HL-60 (cell line): ENCODE measurements at regions not wholly inside any gene's neighbourhood (a gene's known extent, or its start where the extent isn't known, plus 50 kb on each side); places are given as distances from the start of the nearest gene placed in this dataset.
A peak's percentile ranks its signal among the peaks of the same experiment; 100 is the strongest.

Source experiments
- DNase-seq, 2 experiments: peaks; one replicate each; pipeline ENCODE4 v3.0.0-alpha.2; 2010 to 2020; ENCODE audit warnings: low read depth in 1 of 2, low spot score in 1 of 2
- H3K27ac ChIP-seq: fragments of 250-450 bp; sonication (Bioruptor Pico); replicated peaks from 2 replicates; pipeline ENCODE4 v1.5.1; 2020; ENCODE audit warnings: mild to moderate bottlenecking, moderate library complexity
- H3K27me3 ChIP-seq: fragments of 250-450 bp; sonication (Bioruptor Pico); 2 replicates; pipeline ENCODE4 v1.5.1; 2021; ENCODE audit warnings: mild to moderate bottlenecking, moderate library complexity; ENCODE audit not compliant: insufficient read depth, poor library complexity, severe bottlenecking
- H3K4me3 ChIP-seq: replicated peaks from 2 replicates; pipeline ENCODE4 v1.5.1; 2011; ENCODE audit warnings: mild to moderate bottlenecking, control low read depth, low read length; ENCODE audit not compliant: insufficient read depth
- GABPA ChIP-seq: IDR thresholded peaks from 2 replicates; pipeline ENCODE4 v1.6.1; 2012; ENCODE audit warnings: low read depth
- POLR2AphosphoS5 ChIP-seq: IDR thresholded peaks from 2 replicates; pipeline ENCODE4 v1.6.1; 2012; ENCODE audit warnings: low read depth
- SPI1 ChIP-seq: IDR thresholded peaks from 2 replicates; pipeline ENCODE4 v1.6.1; 2012; ENCODE audit warnings: low read depth, mild to moderate bottlenecking, borderline replicate concordance
- TF ChIP-seq, protein P1 (sequence below): IDR thresholded peaks from one replicate; pipeline ENCODE4 v1.5.1; 2011; ENCODE audit warnings: low read length, control low read depth, inconsistent platforms; ENCODE audit not compliant: insufficient read depth
- TF ChIP-seq, protein P2 (sequence below): IDR thresholded peaks from 2 replicates; pipeline ENCODE4 v1.6.1; 2012; ENCODE audit warnings: low read depth; ENCODE audit not compliant: insufficient replicate concordance

DNA sequence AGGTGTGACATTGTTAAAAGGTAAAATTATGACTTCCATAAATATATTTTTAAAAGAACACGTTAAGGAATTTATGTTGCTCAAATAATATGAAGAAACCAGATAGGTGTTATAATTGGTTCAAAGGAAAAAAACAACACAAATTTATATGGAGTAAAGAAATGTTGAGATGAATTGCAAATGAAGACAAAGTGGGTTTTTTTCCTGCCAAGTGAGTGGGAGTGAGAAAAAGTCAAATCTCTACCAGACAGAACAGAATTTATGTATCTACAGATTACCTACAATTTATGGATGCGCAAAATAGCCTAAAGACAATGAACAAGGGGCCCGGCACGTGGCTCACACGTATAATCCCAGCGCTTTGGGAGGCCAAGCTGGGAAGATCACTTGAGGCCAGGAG is 159.7 kb upstream of the SLC1A4 start:
- Histone ChIP-seq H3K4me3 (no peak overlapping the region), H3K27ac (no peak overlapping the region), H3K27me3 (no peaks in the 10 kb centered on the region)
- TF ChIP-seq POLR2AphosphoS5: no peak
- TF ChIP-seq, protein P1, sequence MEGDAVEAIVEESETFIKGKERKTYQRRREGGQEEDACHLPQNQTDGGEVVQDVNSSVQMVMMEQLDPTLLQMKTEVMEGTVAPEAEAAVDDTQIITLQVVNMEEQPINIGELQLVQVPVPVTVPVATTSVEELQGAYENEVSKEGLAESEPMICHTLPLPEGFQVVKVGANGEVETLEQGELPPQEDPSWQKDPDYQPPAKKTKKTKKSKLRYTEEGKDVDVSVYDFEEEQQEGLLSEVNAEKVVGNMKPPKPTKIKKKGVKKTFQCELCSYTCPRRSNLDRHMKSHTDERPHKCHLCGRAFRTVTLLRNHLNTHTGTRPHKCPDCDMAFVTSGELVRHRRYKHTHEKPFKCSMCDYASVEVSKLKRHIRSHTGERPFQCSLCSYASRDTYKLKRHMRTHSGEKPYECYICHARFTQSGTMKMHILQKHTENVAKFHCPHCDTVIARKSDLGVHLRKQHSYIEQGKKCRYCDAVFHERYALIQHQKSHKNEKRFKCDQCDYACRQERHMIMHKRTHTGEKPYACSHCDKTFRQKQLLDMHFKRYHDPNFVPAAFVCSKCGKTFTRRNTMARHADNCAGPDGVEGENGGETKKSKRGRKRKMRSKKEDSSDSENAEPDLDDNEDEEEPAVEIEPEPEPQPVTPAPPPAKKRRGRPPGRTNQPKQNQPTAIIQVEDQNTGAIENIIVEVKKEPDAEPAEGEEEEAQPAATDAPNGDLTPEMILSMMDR: no peak
- TF ChIP-seq, protein P2, sequence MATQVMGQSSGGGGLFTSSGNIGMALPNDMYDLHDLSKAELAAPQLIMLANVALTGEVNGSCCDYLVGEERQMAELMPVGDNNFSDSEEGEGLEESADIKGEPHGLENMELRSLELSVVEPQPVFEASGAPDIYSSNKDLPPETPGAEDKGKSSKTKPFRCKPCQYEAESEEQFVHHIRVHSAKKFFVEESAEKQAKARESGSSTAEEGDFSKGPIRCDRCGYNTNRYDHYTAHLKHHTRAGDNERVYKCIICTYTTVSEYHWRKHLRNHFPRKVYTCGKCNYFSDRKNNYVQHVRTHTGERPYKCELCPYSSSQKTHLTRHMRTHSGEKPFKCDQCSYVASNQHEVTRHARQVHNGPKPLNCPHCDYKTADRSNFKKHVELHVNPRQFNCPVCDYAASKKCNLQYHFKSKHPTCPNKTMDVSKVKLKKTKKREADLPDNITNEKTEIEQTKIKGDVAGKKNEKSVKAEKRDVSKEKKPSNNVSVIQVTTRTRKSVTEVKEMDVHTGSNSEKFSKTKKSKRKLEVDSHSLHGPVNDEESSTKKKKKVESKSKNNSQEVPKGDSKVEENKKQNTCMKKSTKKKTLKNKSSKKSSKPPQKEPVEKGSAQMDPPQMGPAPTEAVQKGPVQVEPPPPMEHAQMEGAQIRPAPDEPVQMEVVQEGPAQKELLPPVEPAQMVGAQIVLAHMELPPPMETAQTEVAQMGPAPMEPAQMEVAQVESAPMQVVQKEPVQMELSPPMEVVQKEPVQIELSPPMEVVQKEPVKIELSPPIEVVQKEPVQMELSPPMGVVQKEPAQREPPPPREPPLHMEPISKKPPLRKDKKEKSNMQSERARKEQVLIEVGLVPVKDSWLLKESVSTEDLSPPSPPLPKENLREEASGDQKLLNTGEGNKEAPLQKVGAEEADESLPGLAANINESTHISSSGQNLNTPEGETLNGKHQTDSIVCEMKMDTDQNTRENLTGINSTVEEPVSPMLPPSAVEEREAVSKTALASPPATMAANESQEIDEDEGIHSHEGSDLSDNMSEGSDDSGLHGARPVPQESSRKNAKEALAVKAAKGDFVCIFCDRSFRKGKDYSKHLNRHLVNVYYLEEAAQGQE: no peak
- no peak for TF ChIP-seq GABPA
- TF ChIP-seq SPI1: no peak
- no peak for DNase-seq

DNA sequence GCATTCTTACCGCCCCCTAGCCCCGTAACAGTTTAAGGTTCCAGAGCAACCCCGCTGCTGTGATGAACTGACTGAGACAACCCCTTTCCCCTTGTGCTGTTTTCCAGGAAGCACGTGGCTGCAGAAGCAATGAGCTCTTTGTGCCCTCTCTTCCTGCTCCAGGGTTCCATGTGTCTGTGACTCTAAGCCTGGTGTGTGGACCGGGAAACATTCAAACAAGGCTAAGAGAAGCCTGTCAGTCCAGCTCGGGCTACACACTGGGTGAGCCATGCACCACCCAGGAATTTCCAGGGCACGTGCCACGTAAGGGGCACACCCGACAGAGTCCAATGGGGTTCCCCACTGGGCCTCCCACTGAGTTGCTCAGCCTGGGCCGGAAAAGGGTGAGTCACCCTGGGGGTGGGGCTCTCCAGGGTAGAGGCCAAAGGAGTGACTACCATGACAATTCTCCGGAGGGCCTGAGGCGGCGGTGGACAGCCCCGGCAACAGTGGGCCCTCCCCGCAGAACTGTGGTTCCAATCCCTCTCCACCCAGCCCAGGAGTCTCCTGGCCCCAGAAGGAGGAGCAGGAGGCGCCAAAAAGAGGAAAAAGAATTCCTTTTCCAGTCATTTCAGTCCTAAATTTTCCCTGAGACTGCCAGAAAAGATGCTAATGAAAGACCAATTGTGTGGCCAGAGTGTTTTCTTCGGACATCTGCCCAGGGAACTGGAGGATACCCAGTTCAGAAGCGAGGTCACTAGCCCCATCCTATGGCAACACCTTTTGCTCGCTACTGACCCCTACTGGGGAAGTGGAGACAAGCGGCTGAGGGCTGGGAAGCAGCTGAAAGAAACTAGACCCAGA is 157.8 kb upstream of the SLC1A4 start:
- peak; percentile 68 to 87 for DNase-seq
- Histone ChIP-seq H3K27me3 (no peaks in the 10 kb centered on the region), H3K27ac (peak overlapping the region; percentile 68), H3K4me3 (no peak overlapping the region)
- peak; percentile 34; the same call in 1 of the 2 replicates for TF ChIP-seq SPI1
- TF ChIP-seq, protein P2: no peak
- TF ChIP-seq, protein P1: peak; percentile 97

DNA sequence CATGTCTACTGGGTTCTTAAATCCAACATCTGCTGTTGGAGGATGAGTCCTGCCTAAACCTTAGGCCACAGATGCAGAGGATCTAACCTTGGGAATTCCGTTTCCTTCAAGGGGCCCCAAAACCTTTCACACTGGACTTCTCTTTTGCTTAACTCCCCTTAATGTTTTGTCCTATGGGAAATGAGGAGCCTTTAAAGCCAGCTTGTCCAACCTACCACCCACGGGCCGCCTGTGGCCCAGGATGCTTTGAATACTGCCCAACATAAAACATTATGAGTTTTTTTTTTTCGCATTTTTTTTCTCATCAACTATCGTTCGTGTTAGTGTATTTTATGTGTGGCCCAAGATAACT is 157.2 kb upstream of the SLC1A4 start:
- no peak overlapping the region for H3K4me3 ChIP-seq
- H3K27ac ChIP-seq: no peak overlapping the region; the same call in 1 of the 2 replicates
- no peak for TF ChIP-seq GABPA
- TF ChIP-seq, protein P2: no peak
- no peak for TF ChIP-seq SPI1
- no peak for TF ChIP-seq POLR2AphosphoS5
- TF ChIP-seq, protein P1: no peak
- H3K27me3 ChIP-seq: no peaks in the 10 kb centered on the region
- no peak for DNase-seq
